OCI-LY7 (cell line): ENCODE measurements at regions not wholly inside any gene's neighbourhood (a gene's known extent, or its start where the extent isn't known, plus 50 kb on each side); places are given as distances from the start of the nearest gene placed in this dataset.

Source experiments
- EZH2phosphoT487 ChIP-seq: fragments of 200-600 bp; sonication (generic); IDR thresholded peaks from 2 replicates; pipeline ENCODE4 v1.6.1; 2018; ENCODE audit warnings: low read depth, borderline replicate concordance, mild to moderate bottlenecking, mixed run types, antibody characterized with exemption, low read length, moderate library complexity, mixed read lengths
- TF ChIP-seq, protein P1 (sequence below): fragments of 200-600 bp; sonication (generic); conservative IDR thresholded peaks from 2 replicates; pipeline ENCODE4 v1.5.1; 2014; ENCODE audit warnings: mild to moderate bottlenecking, antibody characterized with exemption, low read length, moderate library complexity, mixed read lengths

DNA sequence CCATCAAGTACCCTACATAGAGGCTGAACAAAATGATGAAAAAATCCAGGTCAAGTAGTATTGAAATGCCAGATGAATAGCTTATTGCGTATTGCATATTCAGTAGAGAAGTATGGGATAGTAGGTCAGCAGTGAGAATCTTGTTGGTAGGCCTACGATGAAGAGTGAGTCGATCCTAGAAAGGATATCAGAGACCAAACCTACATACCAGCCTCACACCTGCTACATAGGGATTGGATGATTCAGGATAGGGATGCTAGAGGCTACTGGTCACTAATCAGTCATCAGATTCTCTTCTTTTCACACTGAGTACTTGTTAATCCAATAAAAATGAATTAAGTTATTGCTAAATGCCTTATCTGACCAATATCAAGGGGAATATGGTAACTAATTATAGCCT, 274.5 kb downstream of the DSEL start:
- TF ChIP-seq, protein P1, sequence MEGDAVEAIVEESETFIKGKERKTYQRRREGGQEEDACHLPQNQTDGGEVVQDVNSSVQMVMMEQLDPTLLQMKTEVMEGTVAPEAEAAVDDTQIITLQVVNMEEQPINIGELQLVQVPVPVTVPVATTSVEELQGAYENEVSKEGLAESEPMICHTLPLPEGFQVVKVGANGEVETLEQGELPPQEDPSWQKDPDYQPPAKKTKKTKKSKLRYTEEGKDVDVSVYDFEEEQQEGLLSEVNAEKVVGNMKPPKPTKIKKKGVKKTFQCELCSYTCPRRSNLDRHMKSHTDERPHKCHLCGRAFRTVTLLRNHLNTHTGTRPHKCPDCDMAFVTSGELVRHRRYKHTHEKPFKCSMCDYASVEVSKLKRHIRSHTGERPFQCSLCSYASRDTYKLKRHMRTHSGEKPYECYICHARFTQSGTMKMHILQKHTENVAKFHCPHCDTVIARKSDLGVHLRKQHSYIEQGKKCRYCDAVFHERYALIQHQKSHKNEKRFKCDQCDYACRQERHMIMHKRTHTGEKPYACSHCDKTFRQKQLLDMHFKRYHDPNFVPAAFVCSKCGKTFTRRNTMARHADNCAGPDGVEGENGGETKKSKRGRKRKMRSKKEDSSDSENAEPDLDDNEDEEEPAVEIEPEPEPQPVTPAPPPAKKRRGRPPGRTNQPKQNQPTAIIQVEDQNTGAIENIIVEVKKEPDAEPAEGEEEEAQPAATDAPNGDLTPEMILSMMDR: no peak
- no peak for TF ChIP-seq EZH2phosphoT487
